SK-N-SH (cell line): ENCODE measurements at regions not wholly inside any gene's neighbourhood (a gene's known extent, or its start where the extent isn't known, plus 50 kb on each side); places are given as distances from the start of the nearest gene placed in this dataset.

Source experiments
- YY1 ChIP-seq: IDR thresholded peaks from 2 replicates; pipeline ENCODE4 v1.4.0; 2012; ENCODE audit warnings: low read depth, mild to moderate bottlenecking
- TF ChIP-seq, protein P1 (sequence below): IDR thresholded peaks from 2 replicates; pipeline ENCODE4 v1.4.0; 2012; ENCODE audit warnings: low read depth
- TF ChIP-seq, protein P2 (sequence below): IDR thresholded peaks from 2 replicates; pipeline ENCODE4 v1.6.1; 2012; ENCODE audit warnings: mild to moderate bottlenecking, low read depth, low read length, moderate library complexity

DNA sequence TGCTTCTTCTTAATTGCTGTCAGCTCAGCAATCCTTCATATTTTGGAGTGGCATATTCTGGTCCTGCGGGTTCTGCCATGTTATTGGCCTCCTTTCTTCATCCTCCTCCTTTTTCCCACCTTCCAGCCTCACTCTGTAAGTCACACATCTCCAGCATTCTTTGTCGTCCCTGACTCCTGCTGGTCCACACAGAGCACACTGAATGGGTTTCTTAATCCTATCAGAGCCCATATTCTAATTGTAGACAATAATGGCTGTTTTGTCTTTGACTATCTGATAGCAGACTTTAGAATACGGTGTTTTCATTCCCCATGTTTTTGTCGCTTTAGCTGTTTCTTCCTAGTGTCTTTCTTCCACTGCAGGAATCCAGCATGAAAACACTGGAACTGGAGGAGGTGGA is 389.6 kb downstream of the REEP3 start:
- TF ChIP-seq, protein P1, sequence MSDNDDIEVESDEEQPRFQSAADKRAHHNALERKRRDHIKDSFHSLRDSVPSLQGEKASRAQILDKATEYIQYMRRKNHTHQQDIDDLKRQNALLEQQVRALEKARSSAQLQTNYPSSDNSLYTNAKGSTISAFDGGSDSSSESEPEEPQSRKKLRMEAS, result no peak
- no peak for TF ChIP-seq YY1
- TF ChIP-seq, protein P2, sequence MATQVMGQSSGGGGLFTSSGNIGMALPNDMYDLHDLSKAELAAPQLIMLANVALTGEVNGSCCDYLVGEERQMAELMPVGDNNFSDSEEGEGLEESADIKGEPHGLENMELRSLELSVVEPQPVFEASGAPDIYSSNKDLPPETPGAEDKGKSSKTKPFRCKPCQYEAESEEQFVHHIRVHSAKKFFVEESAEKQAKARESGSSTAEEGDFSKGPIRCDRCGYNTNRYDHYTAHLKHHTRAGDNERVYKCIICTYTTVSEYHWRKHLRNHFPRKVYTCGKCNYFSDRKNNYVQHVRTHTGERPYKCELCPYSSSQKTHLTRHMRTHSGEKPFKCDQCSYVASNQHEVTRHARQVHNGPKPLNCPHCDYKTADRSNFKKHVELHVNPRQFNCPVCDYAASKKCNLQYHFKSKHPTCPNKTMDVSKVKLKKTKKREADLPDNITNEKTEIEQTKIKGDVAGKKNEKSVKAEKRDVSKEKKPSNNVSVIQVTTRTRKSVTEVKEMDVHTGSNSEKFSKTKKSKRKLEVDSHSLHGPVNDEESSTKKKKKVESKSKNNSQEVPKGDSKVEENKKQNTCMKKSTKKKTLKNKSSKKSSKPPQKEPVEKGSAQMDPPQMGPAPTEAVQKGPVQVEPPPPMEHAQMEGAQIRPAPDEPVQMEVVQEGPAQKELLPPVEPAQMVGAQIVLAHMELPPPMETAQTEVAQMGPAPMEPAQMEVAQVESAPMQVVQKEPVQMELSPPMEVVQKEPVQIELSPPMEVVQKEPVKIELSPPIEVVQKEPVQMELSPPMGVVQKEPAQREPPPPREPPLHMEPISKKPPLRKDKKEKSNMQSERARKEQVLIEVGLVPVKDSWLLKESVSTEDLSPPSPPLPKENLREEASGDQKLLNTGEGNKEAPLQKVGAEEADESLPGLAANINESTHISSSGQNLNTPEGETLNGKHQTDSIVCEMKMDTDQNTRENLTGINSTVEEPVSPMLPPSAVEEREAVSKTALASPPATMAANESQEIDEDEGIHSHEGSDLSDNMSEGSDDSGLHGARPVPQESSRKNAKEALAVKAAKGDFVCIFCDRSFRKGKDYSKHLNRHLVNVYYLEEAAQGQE, result no peak
